ENCODE measurements at regions not wholly inside any gene's neighbourhood (a gene's known extent, or its start where the extent isn't known, plus 50 kb on each side); places are given as distances from the start of the nearest gene placed in this dataset.

- TF ChIP-seq SP1 (IDR thresholded peaks at IDR 0.05), result no peak
- no peak for TF ChIP-seq SUZ12 (IDR thresholded peaks at IDR 0.05)
- no peak for TF ChIP-seq FOXA1 (IDR thresholded peaks at IDR 0.05)
- TF ChIP-seq CTBP1 (IDR thresholded peaks at IDR 0.05; ENCODE audit: borderline replicate concordance), result no peak
- TF ChIP-seq NFRKB (IDR thresholded peaks at IDR 0.05), result no peak
- TF ChIP-seq, protein P1, sequence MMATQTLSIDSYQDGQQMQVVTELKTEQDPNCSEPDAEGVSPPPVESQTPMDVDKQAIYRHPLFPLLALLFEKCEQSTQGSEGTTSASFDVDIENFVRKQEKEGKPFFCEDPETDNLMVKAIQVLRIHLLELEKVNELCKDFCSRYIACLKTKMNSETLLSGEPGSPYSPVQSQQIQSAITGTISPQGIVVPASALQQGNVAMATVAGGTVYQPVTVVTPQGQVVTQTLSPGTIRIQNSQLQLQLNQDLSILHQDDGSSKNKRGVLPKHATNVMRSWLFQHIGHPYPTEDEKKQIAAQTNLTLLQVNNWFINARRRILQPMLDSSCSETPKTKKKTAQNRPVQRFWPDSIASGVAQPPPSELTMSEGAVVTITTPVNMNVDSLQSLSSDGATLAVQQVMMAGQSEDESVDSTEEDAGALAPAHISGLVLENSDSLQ (IDR thresholded peaks at IDR 0.05), result no peak
- TF ChIP-seq BHLHE40 (IDR thresholded peaks at IDR 0.05; ENCODE audit: borderline replicate concordance), result no peak
- no peak for TF ChIP-seq ARNT (IDR thresholded peaks at IDR 0.05)
- TF ChIP-seq LEF1 (IDR thresholded peaks at IDR 0.05; ENCODE audit: borderline replicate concordance), result no peak
- no peak for TF ChIP-seq L3MBTL2 (conservative IDR thresholded peaks at IDR 0.05)
Measured at GRCh38 chr12:115693970-115694369, 583.5 kb downstream of the MED13L start.
